ENCODE measurements at regions not wholly inside any gene's neighbourhood (a gene's known extent, or its start where the extent isn't known, plus 50 kb on each side); places are given as distances from the start of the nearest gene placed in this dataset.

DNA sequence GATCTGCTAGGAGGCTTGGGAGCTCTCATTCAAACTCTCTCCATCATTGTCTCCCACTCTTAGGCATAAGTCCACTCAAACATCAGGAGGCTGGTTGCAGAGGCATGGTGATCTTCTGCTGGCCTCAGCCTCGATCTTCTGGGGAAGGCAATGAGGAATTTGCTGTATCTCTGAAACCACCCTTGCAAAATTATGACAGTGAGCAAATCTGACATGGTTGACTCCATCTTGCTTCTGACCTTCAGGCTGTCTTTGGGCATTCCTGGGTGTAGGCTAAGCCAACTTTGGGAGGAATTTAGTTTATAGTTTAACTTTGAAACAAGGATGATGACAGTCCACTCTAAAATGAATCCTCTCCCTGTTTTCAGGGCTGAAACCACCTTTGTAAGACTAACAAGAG, 84.1 kb upstream of the ABCC4 start:
- TF ChIP-seq, protein P1, sequence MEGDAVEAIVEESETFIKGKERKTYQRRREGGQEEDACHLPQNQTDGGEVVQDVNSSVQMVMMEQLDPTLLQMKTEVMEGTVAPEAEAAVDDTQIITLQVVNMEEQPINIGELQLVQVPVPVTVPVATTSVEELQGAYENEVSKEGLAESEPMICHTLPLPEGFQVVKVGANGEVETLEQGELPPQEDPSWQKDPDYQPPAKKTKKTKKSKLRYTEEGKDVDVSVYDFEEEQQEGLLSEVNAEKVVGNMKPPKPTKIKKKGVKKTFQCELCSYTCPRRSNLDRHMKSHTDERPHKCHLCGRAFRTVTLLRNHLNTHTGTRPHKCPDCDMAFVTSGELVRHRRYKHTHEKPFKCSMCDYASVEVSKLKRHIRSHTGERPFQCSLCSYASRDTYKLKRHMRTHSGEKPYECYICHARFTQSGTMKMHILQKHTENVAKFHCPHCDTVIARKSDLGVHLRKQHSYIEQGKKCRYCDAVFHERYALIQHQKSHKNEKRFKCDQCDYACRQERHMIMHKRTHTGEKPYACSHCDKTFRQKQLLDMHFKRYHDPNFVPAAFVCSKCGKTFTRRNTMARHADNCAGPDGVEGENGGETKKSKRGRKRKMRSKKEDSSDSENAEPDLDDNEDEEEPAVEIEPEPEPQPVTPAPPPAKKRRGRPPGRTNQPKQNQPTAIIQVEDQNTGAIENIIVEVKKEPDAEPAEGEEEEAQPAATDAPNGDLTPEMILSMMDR (conservative IDR thresholded peaks at IDR 0.05), result no peak
- Histone ChIP-seq H4K5ac (ENCODE audit: insufficient read length, low read depth, low read length) (no peak overlapping the region), H3T11ph (ENCODE audit: low read length) (no peak overlapping the region), H3K79me2 (ENCODE audit: insufficient read depth, low read length) (no peaks in the 10 kb centered on the region), H3K23me2 (ENCODE audit: insufficient read length, low read depth, low read length, poor library complexity, severe bottlenecking) (no peaks in the 10 kb centered on the region), H3K18ac (ENCODE audit: insufficient read length, low read depth, low read length) (no peak overlapping the region), H3K4me1 (ENCODE audit: insufficient read depth, low read length) (no peaks in the 10 kb centered on the region), H3K14ac (ENCODE audit: insufficient read depth, low read length) (no peak overlapping the region), H2BK120ac (ENCODE audit: low read depth, low read length, poor library complexity, severe bottlenecking) (no peak overlapping the region), H3K27me3 (ENCODE audit: insufficient read depth, low read length) (no peaks in the 10 kb centered on the region), H3K4me2 (ENCODE audit: insufficient read depth, insufficient read length, low read length) (no peak overlapping the region), H2BK5ac (ENCODE audit: insufficient read length, low read length) (no peak overlapping the region), H3K27ac (ENCODE audit: insufficient read length, low read depth, low read length) (no peak overlapping the region), H4K91ac (ENCODE audit: insufficient read length, low read depth, low read length) (no peak overlapping the region), H2AK5ac (ENCODE audit: insufficient read length, low read length) (no peak overlapping the region), H3K79me1 (ENCODE audit: insufficient read depth, low read depth, low read length, poor library complexity, severe bottlenecking) (no peaks in the 10 kb centered on the region), H3K4ac (ENCODE audit: low read depth, low read length) (no peak overlapping the region), H2BK12ac (ENCODE audit: insufficient read length, low read depth, low read length) (no peak overlapping the region), H3K9ac (ENCODE audit: extremely low read depth, insufficient read length, low read length) (no peak overlapping the region), H3K9me3 (ENCODE audit: control insufficient read depth, low read depth, low read length) (no peaks in the 10 kb centered on the region), H4K20me1 (ENCODE audit: control insufficient read depth, insufficient read depth, insufficient read length) (no peaks in the 10 kb centered on the region), H2BK20ac (ENCODE audit: low read depth, low read length, poor library complexity, severe bottlenecking) (no peak overlapping the region), H4K8ac (replicated peaks; ENCODE audit: insufficient read length, low read depth, low read length) (no peak overlapping the region), H2AFZ (ENCODE audit: low read length) (no peak overlapping the region), H3K23ac (ENCODE audit: insufficient read length, low read depth, low read length) (no peak overlapping the region), H3K56ac (ENCODE audit: insufficient read length, low read depth, low read length) (no peak overlapping the region), H2BK15ac (ENCODE audit: low read depth, low read length) (no peak overlapping the region)
- H3K36me3 Mint-ChIP-seq (ENCODE audit: insufficient read depth in 1 of 3, low read depth in 3 of 3), result no peaks in the 10 kb centered on the region
- H3K27ac Mint-ChIP-seq, result no peak overlapping the region; a peak in 1 of 7 replicates
- H3K9me3 Mint-ChIP-seq, result peaks cover 4 to 7% of the 10 kb centered on the region in 2 experiments; a peak in 2 of 5 replicates
- peaks cover 5% of the 10 kb centered on the region for H3K27me3 Mint-ChIP-seq (ENCODE audit: low read depth)
- WGBS (ENCODE audit: extremely low coverage, insufficient read length, low lambda C conversion rate), result no CpG with 5 or more reads among the region's 1 CpG
- no peak for DNase-seq
- no peak overlapping the region for H3K4me3 Mint-ChIP-seq
- H3K4me1 Mint-ChIP-seq, result peaks cover 2% of the 10 kb centered on the region in 2 experiments; a peak in 2 of 4 replicates

Measured in H9 (cell line).